Ammon's horn (tissue), 1 donor: ENCODE measurements at regions not wholly inside any gene's neighbourhood (a gene's known extent, or its start where the extent isn't known, plus 50 kb on each side); places are given as distances from the start of the nearest gene placed in this dataset.

Experiments
- DNase-seq: peaks from one replicate; pipeline ENCODE4 v3.0.0-alpha.2; 2016; ENCODE audit warnings: low spot score

GRCh38 chr5:84603568-84604185 is 219.0 kb upstream of the EDIL3 start:
- DNase-seq = no peak

GRCh38 chr5:84602371-84602771 is 217.7 kb upstream of the EDIL3 start:
- no peak for DNase-seq

DNA sequence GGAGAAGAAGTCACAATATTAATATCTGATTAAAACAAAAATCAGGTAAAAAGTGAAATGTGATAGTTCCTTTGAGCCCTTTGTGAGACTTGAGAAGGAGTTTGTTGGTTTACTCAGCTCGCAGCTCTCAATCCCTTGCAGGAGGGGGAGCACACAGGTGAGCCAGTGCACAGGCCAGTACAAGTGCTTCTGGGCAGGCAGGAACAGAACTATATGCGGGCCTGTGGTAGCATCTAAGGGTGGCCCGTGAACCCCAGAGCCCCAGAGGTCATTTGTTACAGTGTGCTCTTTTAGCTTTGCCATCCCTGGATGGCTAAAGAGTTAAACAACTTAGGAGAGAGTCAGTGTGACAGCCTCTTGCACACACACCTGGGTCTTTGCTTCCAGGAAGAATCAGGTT is 215.3 kb upstream of the EDIL3 start:
- no peak for DNase-seq

GRCh38 chr5:84597904-84598303 is 213.2 kb upstream of the EDIL3 start:
- DNase-seq = no peak

GRCh38 chr5:84590629-84591028 is 205.9 kb upstream of the EDIL3 start:
- DNase-seq = no peak

- DNase-seq = no peak
Measured at GRCh38 chr5:84589926-84590325, 205.2 kb upstream of the EDIL3 start.

DNA sequence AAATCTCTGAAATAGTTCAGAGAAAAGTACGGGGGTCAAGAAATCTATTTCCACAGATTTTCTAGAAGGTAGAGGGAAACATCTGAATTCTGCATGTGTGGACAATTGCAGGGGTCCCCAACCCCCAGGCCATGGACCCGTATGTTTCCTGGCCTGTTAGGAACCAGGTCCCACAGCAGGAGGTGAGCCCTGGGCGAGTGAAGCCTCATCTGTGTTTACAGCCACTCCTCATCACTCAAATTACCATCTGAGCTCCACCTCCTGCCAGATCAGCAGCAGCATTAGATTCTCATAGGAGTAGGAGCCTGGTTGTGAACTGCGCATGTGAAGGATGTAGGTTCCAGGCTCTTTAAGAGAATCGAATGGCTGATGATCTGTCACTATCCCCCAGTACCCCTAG is 200.5 kb upstream of the EDIL3 start:
- DNase-seq = no peak

GRCh38 chr5:84578226-84578625 is 193.5 kb upstream of the EDIL3 start:
- DNase-seq = no peak

DNA sequence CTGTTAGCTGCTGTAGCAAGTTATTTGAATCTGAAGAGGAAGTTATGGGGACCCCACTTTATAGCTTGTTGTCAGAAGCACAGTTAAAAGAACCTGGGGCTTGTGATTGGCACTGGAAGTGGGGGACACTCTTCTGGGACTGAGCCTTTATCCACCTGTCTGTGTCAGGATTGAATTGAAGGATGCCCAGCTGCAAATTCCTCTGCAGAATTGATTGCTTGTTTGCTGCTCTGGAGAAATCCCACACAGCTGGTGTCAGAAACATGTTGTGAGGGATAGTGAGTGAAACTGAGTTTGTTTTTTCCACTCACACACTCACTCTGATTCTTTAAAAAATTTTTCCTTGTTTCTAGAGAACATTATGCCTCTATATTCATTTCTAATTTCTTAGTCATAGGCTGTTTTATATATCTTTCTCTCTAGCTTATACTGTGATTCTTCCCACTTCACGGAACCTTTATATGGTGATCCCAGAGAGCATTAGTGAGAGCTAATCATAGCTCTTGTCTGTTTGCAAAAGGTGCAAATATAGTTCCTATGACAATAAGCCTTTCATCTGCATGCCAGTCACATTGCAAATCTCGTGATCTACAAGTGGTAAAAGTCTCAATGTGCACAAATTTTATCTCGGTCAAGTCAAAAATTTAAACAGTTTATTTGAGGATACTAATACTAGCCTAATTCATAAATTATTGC is 188.5 kb upstream of the EDIL3 start:
- DNase-seq = peak; percentile 45

GRCh38 chr5:84569307-84569706 is 184.6 kb upstream of the EDIL3 start:
- no peak for DNase-seq

- DNase-seq = peak; percentile 77
Measured at GRCh38 chr5:84568171-84568570, 183.5 kb upstream of the EDIL3 start.

DNA sequence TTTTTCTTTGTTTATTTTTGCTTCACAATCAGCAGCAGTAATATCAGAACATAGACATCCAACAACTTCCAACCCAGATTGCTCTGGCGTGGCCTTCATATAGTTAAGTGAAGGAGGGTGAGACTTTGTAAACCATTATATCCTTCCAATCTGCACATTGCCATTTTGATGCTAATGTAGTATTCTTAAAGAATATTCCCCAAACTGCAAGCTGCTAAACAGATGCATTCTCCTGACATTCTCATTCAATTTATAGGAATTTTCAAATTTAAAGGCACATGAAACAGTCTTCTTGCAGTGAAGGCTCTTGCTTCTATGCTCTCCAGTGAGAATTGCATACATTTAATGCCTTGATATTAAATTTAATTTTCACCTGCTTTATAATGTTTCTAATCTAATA is 181.2 kb upstream of the EDIL3 start:
- no peak for DNase-seq

- DNase-seq = peak; percentile 86
Measured at GRCh38 chr5:84564321-84565075, 179.8 kb upstream of the EDIL3 start.

GRCh38 chr5:84550222-84550621 is 165.5 kb upstream of the EDIL3 start:
- no peak for DNase-seq

DNA sequence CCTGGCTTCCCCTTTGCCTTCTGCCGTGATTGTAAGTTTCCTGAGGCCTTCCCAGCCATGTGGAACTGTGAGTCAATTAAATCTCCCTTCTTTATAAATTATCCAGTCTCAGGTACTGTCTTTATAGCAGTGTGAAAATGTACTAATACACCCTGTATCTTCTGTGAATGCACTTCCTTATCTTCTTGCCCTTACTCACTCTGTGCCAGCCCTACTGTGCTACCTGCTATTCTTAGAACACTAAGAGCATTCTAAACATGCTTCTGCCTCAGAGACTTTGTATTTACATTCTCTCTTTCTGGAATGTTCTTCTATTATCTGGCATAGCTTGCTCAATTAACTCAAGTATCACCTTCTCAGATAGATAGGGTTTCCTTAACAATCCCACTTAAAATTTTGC is 164.4 kb upstream of the EDIL3 start:
- no peak for DNase-seq

GRCh38 chr5:84546686-84547085 is 162.0 kb upstream of the EDIL3 start:
- DNase-seq = no peak

DNA sequence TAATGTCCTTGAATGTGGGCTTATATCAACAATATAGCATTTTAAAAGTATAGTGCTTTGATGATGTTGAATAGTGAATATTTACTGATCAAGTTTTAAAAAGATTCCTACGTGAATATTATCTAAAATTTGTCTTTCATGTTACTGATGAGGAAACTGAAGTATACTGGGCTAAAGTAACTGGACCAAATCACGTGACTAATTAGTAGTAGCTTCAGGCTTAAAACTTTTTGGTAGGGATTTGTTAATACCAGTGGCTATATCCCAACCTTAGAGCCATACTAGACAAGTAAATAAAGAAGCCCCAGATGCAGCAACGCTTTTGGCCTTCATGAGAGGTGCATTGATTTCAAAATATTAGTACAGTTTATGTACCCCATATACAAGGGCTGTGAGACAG is 152.1 kb upstream of the EDIL3 start:
- no peak for DNase-seq

DNA sequence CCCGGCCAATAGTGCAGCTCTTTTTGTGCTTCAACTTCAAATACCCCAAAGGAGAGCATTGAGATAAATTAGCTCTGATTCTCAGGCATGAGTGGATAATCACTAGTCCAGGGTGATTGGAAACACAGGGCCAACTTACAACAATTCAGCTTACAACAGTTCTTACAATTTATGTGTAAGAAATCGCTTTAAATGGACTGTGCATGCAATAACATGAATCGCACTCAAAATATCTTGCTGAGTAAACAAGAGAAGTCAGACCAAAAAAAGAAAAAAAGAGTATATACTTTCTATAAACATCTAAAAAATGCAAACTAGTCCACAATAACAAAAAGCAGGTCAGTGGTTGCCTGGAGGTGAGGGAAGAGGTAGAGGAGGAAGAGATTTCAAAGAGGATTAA is 150.6 kb upstream of the EDIL3 start:
- DNase-seq = no peak

DNA sequence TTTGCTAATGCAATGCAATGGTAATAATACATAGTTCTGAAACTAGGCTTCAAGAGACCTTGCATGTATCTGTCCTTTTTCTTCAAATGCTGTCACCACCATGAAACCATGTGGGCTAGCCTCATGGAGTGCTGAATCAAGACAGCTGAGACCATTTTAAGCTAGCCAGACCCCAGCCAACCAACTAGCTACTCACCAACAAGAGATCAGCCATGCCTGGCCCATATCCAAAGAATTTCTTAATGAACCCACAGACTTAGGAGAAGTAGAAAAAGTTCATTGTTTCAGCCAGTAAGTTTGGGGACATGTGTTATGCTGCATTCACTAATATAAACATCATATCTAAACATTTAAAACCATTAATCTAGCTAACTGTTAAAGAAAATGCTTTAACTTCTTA is 139.8 kb upstream of the EDIL3 start:
- no peak for DNase-seq

GRCh38 chr5:84518862-84519261 is 134.2 kb upstream of the EDIL3 start:
- DNase-seq = no peak

- no peak for DNase-seq
Measured at GRCh38 chr5:84518370-84518769, 133.7 kb upstream of the EDIL3 start.

DNA sequence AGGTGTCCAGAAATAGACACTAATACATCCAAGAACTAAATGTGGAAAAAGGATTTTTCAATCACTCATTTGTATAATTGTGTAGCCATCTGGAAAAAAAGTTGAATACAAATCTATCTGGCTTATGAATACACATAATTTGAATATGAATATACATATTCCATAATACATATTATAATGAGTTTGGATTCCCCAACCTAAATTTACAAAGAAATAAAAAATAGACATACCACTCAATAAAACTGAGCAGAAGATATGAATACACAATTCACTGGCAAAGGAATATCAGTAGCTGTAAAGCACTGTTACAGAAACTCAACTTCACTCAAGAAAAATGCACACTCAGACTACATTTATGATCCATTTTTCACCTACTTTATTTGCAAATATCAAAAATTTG is 121.9 kb upstream of the EDIL3 start:
- no peak for DNase-seq

GRCh38 chr5:84494453-84494852 is 109.8 kb upstream of the EDIL3 start:
- no peak for DNase-seq
